ENCODE measurements at regions not wholly inside any gene's neighbourhood (a gene's known extent, or its start where the extent isn't known, plus 50 kb on each side); places are given as distances from the start of the nearest gene placed in this dataset.

- no peak overlapping the region for H3K4me3 ChIP-seq
- H3K4me1 ChIP-seq: no peaks in the 10 kb centered on the region
- H3K36me3 ChIP-seq: no peaks in the 10 kb centered on the region
- intact Hi-C loops (cut with DNase I): no loop called here
- DNase-seq: no peak
- TF ChIP-seq CTCF (IDR thresholded peaks at IDR 0.05): no peak
- H3K27me3 ChIP-seq: no peaks in the 10 kb centered on the region
- ATAC-seq: no peak
- no peak overlapping the region for H3K27ac ChIP-seq
- no peaks in the 10 kb centered on the region for H3K9me3 ChIP-seq
These were observed 546.5 kb upstream of the GALNTL6 start for GRCh38 chr4:171266671-171267070.

- TF ChIP-seq CTCF (IDR thresholded peaks at IDR 0.05): no peak
- no peak for ATAC-seq
- intact Hi-C loops (cut with DNase I): no loop called here
- no peaks in the 10 kb centered on the region for H3K4me1 ChIP-seq
- no peak overlapping the region for H3K4me3 ChIP-seq
- H3K27me3 ChIP-seq: no peaks in the 10 kb centered on the region
- H3K9me3 ChIP-seq: no peaks in the 10 kb centered on the region
- no peaks in the 10 kb centered on the region for H3K36me3 ChIP-seq
- H3K27ac ChIP-seq: no peak overlapping the region
- DNase-seq: no peak
These were observed 547.9 kb upstream of the GALNTL6 start for GRCh38 chr4:171265190-171265818.

- intact Hi-C loops (cut with DNase I): no loop called here
- Histone ChIP-seq H3K9me3 (no peaks in the 10 kb centered on the region), H3K4me3 (no peak overlapping the region), H3K36me3 (no peaks in the 10 kb centered on the region), H3K4me1 (no peaks in the 10 kb centered on the region), H3K27me3 (no peaks in the 10 kb centered on the region), H3K27ac (no peak overlapping the region)
- TF ChIP-seq CTCF (IDR thresholded peaks at IDR 0.05): no peak
- DNase-seq (no peak), ATAC-seq (no peak)
These were observed 557.0 kb upstream of the GALNTL6 start for GRCh38 chr4:171256223-171256622.

- no peak for TF ChIP-seq CTCF (IDR thresholded peaks at IDR 0.05)
- no peaks in the 10 kb centered on the region for H3K27me3 ChIP-seq
- no peaks in the 10 kb centered on the region for H3K36me3 ChIP-seq
- intact Hi-C loops (cut with DNase I): no loop called here
- H3K4me1 ChIP-seq: no peaks in the 10 kb centered on the region
- H3K4me3 ChIP-seq: no peak overlapping the region
- no peak overlapping the region for H3K27ac ChIP-seq
- no peak for DNase-seq
- ATAC-seq: no peak
- no peaks in the 10 kb centered on the region for H3K9me3 ChIP-seq
These were observed 566.3 kb upstream of the GALNTL6 start for GRCh38 chr4:171246948-171247347.

- Histone ChIP-seq H3K4me1 (no peaks in the 10 kb centered on the region), H3K27ac (no peak overlapping the region), H3K27me3 (no peaks in the 10 kb centered on the region), H3K4me3 (no peak overlapping the region), H3K36me3 (no peaks in the 10 kb centered on the region), H3K9me3 (no peaks in the 10 kb centered on the region)
- intact Hi-C loops (cut with DNase I): no loop called here
- DNase-seq: no peak
- ATAC-seq: no peak
- no peak for TF ChIP-seq CTCF (IDR thresholded peaks at IDR 0.05)
These were observed 570.4 kb upstream of the GALNTL6 start for GRCh38 chr4:171242831-171243230.

- no peaks in the 10 kb centered on the region for H3K9me3 ChIP-seq
- no peak overlapping the region for H3K4me3 ChIP-seq
- ATAC-seq (no peak), DNase-seq (no peak)
- H3K36me3 ChIP-seq: no peaks in the 10 kb centered on the region
- no peaks in the 10 kb centered on the region for H3K27me3 ChIP-seq
- TF ChIP-seq CTCF (IDR thresholded peaks at IDR 0.05): no peak
- H3K27ac ChIP-seq: no peak overlapping the region
- no peaks in the 10 kb centered on the region for H3K4me1 ChIP-seq
- intact Hi-C loops (cut with DNase I): no loop called here
These were observed 574.0 kb upstream of the GALNTL6 start for GRCh38 chr4:171239196-171239595.
